Stimulated activated CD8-positive, alpha-beta memory T cell treated with anti-CD3 and anti-CD28 coated beads, Interleukin-2, amount 100 ng/mL, for 48 hours (primary cell): ENCODE measurements at regions not wholly inside any gene's neighbourhood (a gene's known extent, or its start where the extent isn't known, plus 50 kb on each side); places are given as distances from the start of the nearest gene placed in this dataset.

Source experiments
- DNase-seq, 2 donors: peaks; one replicate each; pipeline ENCODE4 v3.0.0-alpha.2; 2020; ENCODE audit warnings: low read depth in 2 of 2

GRCh38 chr13:81682081-81682630 lies 1341.2 kb upstream of the SPRY2 start:
- no peak for DNase-seq

GRCh38 chr13:81677857-81678256 lies 1336.9 kb upstream of the SPRY2 start:
- no peak for DNase-seq

- no peak for DNase-seq
Observed at GRCh38 chr13:81676008-81676407, 1335.1 kb upstream of the SPRY2 start.

- no peak for DNase-seq
Observed at GRCh38 chr13:81671064-81671463, 1330.1 kb upstream of the SPRY2 start.

- DNase-seq, result no peak
Observed at GRCh38 chr13:81670048-81670447, 1329.1 kb upstream of the SPRY2 start.

GRCh38 chr13:81664872-81665271 lies 1323.9 kb upstream of the SPRY2 start:
- DNase-seq, result no peak

- DNase-seq, result no peak
Observed at GRCh38 chr13:81659984-81660383, 1319.1 kb upstream of the SPRY2 start.

GRCh38 chr13:81658598-81659370 lies 1317.9 kb upstream of the SPRY2 start:
- DNase-seq, result no peak

GRCh38 chr13:81639984-81640582 lies 1299.2 kb upstream of the SPRY2 start:
- DNase-seq, result no peak

- no peak for DNase-seq
Observed at GRCh38 chr13:81637457-81637856, 1296.5 kb upstream of the SPRY2 start.

- DNase-seq, result no peak
Observed at GRCh38 chr13:81636120-81636519, 1295.2 kb upstream of the SPRY2 start.

GRCh38 chr13:81615031-81615430 lies 1274.1 kb upstream of the SPRY2 start:
- DNase-seq, result no peak

GRCh38 chr13:81610644-81611043 lies 1269.7 kb upstream of the SPRY2 start:
- no peak for DNase-seq

- DNase-seq, result no peak
Observed at GRCh38 chr13:81609335-81609734, 1268.4 kb upstream of the SPRY2 start.

- DNase-seq, result no peak
Observed at GRCh38 chr13:81606074-81606473, 1265.1 kb upstream of the SPRY2 start.

- DNase-seq, result no peak
Observed at GRCh38 chr13:81602241-81602640, 1261.3 kb upstream of the SPRY2 start.

- DNase-seq, result no peak
Observed at GRCh38 chr13:81597101-81597500, 1256.2 kb upstream of the SPRY2 start.

GRCh38 chr13:81596224-81596753 lies 1255.4 kb upstream of the SPRY2 start:
- DNase-seq, result no peak

- no peak for DNase-seq
Observed at GRCh38 chr13:81591528-81592220, 1250.7 kb upstream of the SPRY2 start.

- no peak for DNase-seq
Observed at GRCh38 chr13:81582381-81582780, 1241.5 kb upstream of the SPRY2 start.

GRCh38 chr13:81577601-81578195 lies 1236.8 kb upstream of the SPRY2 start:
- DNase-seq, result no peak

GRCh38 chr13:81568824-81569223 lies 1227.9 kb upstream of the SPRY2 start:
- DNase-seq, result no peak
